ENCODE measurements at regions not wholly inside any gene's neighbourhood (a gene's known extent, or its start where the extent isn't known, plus 50 kb on each side); places are given as distances from the start of the nearest gene placed in this dataset.

DNA sequence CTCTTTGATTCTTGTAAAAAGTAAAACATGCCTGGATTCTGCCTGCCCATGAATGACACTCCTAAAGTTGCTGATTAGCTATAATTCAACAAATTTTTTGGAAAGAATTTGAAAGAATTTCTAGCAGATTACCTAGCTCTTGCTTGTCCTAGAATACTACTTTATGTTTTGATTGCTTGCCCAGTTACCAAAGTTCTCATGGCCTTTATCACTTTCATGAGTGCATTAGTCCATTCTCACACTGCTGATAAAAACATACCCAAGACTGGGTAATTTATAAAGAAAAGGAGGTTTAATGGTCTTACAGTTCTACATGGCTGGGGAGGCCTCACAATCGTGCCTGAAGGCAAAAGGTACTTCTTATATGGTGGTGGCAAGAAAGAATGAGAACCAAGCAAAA, 1137.3 kb downstream of the SORCS1 start:
- Histone ChIP-seq H4K20me1 (ENCODE audit: control insufficient read depth, insufficient read depth, low read length, poor library complexity, severe bottlenecking) (no peaks in the 10 kb centered on the region), H3K27ac (ENCODE audit: low read length in 2 of 2) (no peak overlapping the region), H3K4me3 (ENCODE audit: control extremely low read depth in 1 of 5, extremely low read depth in 1 of 5, insufficient read depth in 1 of 5, low read depth in 2 of 5, low read length in 4 of 5) (no peak overlapping the region), H3K4me2 (replicated peaks; ENCODE audit: low read depth, low read length, poor library complexity, severe bottlenecking) (no peak overlapping the region), H3K79me2 (ENCODE audit: control insufficient read depth, insufficient read depth, low read length) (no peaks in the 10 kb centered on the region), H2AFZ (ENCODE audit: insufficient read depth, low read depth, low read length, poor library complexity, severe bottlenecking) (no peak overlapping the region), H3K36me3 (replicated peaks in 1 of 2; ENCODE audit: control extremely low read depth in 1 of 2, control insufficient read depth in 1 of 2, extremely low read depth in 1 of 2, insufficient read depth in 2 of 2, low read length in 1 of 2) (no peaks in the 10 kb centered on the region), H3K9me3 (ENCODE audit: control extremely low read depth in 1 of 3, control insufficient read depth in 2 of 3, insufficient read depth in 1 of 3, low read length in 2 of 3) (no peaks in the 10 kb centered on the region), H3K9ac (ENCODE audit: low read length) (no peak overlapping the region), H3K27me3 (replicated peaks in 1 of 4; ENCODE audit: control extremely low read depth in 1 of 4, control insufficient read depth in 3 of 4, insufficient read depth in 4 of 4, low read length in 3 of 4) (no peaks in the 10 kb centered on the region), H3K4me1 (ENCODE audit: control insufficient read depth in 2 of 2, insufficient read depth in 2 of 2, low read length in 2 of 2) (no peaks in the 10 kb centered on the region)
- ATAC-seq (ENCODE audit: low read depth) = no peak
- Mint-ChIP-seq H3K9me3 (ENCODE audit: insufficient read depth) (peaks cover under 1% of the 10 kb centered on the region), H3K4me3 (no peak overlapping the region), H3K4me1 (no peaks in the 10 kb centered on the region), H3K27me3 (no peaks in the 10 kb centered on the region), H3K27ac (no peak overlapping the region)
- DNase-seq = no peak
- ChIA-PET POLR2A (no interaction called here), CTCF (no interaction called here)
- intact Hi-C loops (cut with micrococcal nuclease) = no loop called here
- WGBS (ENCODE audit: insufficient coverage) = no CpG with 5 or more reads among the region's 1 CpG
- no peak for TF ChIP-seq EZH2 (IDR thresholded peaks at IDR 0.05; ENCODE audit: borderline replicate concordance, insufficient read depth, low read depth, low read length, poor library complexity, severe bottlenecking)
- TF ChIP-seq, protein P1, sequence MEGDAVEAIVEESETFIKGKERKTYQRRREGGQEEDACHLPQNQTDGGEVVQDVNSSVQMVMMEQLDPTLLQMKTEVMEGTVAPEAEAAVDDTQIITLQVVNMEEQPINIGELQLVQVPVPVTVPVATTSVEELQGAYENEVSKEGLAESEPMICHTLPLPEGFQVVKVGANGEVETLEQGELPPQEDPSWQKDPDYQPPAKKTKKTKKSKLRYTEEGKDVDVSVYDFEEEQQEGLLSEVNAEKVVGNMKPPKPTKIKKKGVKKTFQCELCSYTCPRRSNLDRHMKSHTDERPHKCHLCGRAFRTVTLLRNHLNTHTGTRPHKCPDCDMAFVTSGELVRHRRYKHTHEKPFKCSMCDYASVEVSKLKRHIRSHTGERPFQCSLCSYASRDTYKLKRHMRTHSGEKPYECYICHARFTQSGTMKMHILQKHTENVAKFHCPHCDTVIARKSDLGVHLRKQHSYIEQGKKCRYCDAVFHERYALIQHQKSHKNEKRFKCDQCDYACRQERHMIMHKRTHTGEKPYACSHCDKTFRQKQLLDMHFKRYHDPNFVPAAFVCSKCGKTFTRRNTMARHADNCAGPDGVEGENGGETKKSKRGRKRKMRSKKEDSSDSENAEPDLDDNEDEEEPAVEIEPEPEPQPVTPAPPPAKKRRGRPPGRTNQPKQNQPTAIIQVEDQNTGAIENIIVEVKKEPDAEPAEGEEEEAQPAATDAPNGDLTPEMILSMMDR (IDR thresholded peaks at IDR 0.05) = no peak

GRCh38 chr10:106025208-106025811, 1139.2 kb downstream of the SORCS1 start:
- ChIA-PET POLR2A (no interaction called here), CTCF (no interaction called here)
- peaks cover 2% of the 10 kb centered on the region for H3K9me3 Mint-ChIP-seq (ENCODE audit: insufficient read depth)
- no peaks in the 10 kb centered on the region for H3K79me2 ChIP-seq (ENCODE audit: control insufficient read depth, insufficient read depth, low read length)
- H3K27ac Mint-ChIP-seq = no peak overlapping the region
- no peaks in the 10 kb centered on the region for H3K4me1 ChIP-seq (ENCODE audit: control insufficient read depth in 2 of 2, insufficient read depth in 2 of 2, low read length in 2 of 2)
- H4K20me1 ChIP-seq (ENCODE audit: control insufficient read depth, insufficient read depth, low read length, poor library complexity, severe bottlenecking) = no peaks in the 10 kb centered on the region
- no peaks in the 10 kb centered on the region for H3K36me3 ChIP-seq (replicated peaks in 1 of 2; ENCODE audit: control extremely low read depth in 1 of 2, control insufficient read depth in 1 of 2, extremely low read depth in 1 of 2, insufficient read depth in 2 of 2, low read length in 1 of 2)
- no peak for TF ChIP-seq EZH2 (IDR thresholded peaks at IDR 0.05; ENCODE audit: borderline replicate concordance, insufficient read depth, low read depth, low read length, poor library complexity, severe bottlenecking)
- TF ChIP-seq, protein P1 (IDR thresholded peaks at IDR 0.05) = no peak
- DNase-seq (no peak), ATAC-seq (ENCODE audit: low read depth) (no peak)
- intact Hi-C loops (cut with micrococcal nuclease) = no loop called here
- no peak overlapping the region for H3K27ac ChIP-seq (ENCODE audit: low read length in 2 of 2)
- no peak overlapping the region for H2AFZ ChIP-seq (ENCODE audit: insufficient read depth, low read depth, low read length, poor library complexity, severe bottlenecking)
- no peak overlapping the region for H3K4me3 ChIP-seq (ENCODE audit: control extremely low read depth in 1 of 5, extremely low read depth in 1 of 5, insufficient read depth in 1 of 5, low read depth in 2 of 5, low read length in 4 of 5)
- H3K9me3 ChIP-seq (ENCODE audit: control extremely low read depth in 1 of 3, control insufficient read depth in 2 of 3, insufficient read depth in 1 of 3, low read length in 2 of 3) = no peaks in the 10 kb centered on the region
- H3K27me3 ChIP-seq (replicated peaks in 1 of 4; ENCODE audit: control extremely low read depth in 1 of 4, control insufficient read depth in 3 of 4, insufficient read depth in 4 of 4, low read length in 3 of 4) = no peaks in the 10 kb centered on the region
- no peak overlapping the region for H3K9ac ChIP-seq (ENCODE audit: low read length)
- no peak overlapping the region for H3K4me2 ChIP-seq (replicated peaks; ENCODE audit: low read depth, low read length, poor library complexity, severe bottlenecking)
- H3K4me1 Mint-ChIP-seq = no peaks in the 10 kb centered on the region
- H3K27me3 Mint-ChIP-seq = no peaks in the 10 kb centered on the region
- no peak overlapping the region for H3K4me3 Mint-ChIP-seq

Measured in B cell (primary cell).